GM18505 (cell line): ENCODE measurements at regions not wholly inside any gene's neighbourhood (a gene's known extent, or its start where the extent isn't known, plus 50 kb on each side); places are given as distances from the start of the nearest gene placed in this dataset.

ENCODE experiments used
- ATAC-seq: cut with Tn5 transposase; IDR thresholded peaks from one replicate; pipeline ENCODE4 v1.9.1; 2021; ENCODE audit not compliant: unreplicated experiment
- POLR2A ChIP-seq: IDR thresholded peaks from 4 replicates; pipeline ENCODE4 v1.6.1; 2011; ENCODE audit warnings: borderline replicate concordance; ENCODE audit not compliant: insufficient read depth, insufficient read length; ENCODE audit errors: extremely low read depth

- ATAC-seq: no peak
- no peak for TF ChIP-seq POLR2A
Measured at GRCh38 chr11:90818196-90818745, 595.4 kb upstream of the CHORDC1 start.

GRCh38 chr11:90809581-90809980 lies 586.7 kb upstream of the CHORDC1 start:
- no peak for ATAC-seq
- no peak for TF ChIP-seq POLR2A

GRCh38 chr11:90805172-90805571 lies 582.3 kb upstream of the CHORDC1 start:
- ATAC-seq: no peak

GRCh38 chr11:90803831-90804230 lies 581.0 kb upstream of the CHORDC1 start:
- no peak for TF ChIP-seq POLR2A
- ATAC-seq: no peak

More at GRCh38 chr11:90805172-90805571, 582.3 kb upstream of the CHORDC1 start:
- TF ChIP-seq POLR2A: no peak

- TF ChIP-seq POLR2A: no peak
- ATAC-seq: no peak
Measured at GRCh38 chr11:90803366-90803765, 580.5 kb upstream of the CHORDC1 start.

- no peak for ATAC-seq
- TF ChIP-seq POLR2A: no peak
Measured at GRCh38 chr11:90798769-90799168, 575.9 kb upstream of the CHORDC1 start.

GRCh38 chr11:90795746-90796145 lies 572.9 kb upstream of the CHORDC1 start:
- no peak for ATAC-seq

GRCh38 chr11:90788961-90789360 lies 566.1 kb upstream of the CHORDC1 start:
- TF ChIP-seq POLR2A: no peak
- no peak for ATAC-seq

More at GRCh38 chr11:90795746-90796145, 572.9 kb upstream of the CHORDC1 start:
- TF ChIP-seq POLR2A: no peak

GRCh38 chr11:90784241-90784814 lies 561.5 kb upstream of the CHORDC1 start:
- no peak for TF ChIP-seq POLR2A
- no peak for ATAC-seq

GRCh38 chr11:90783111-90783510 lies 560.3 kb upstream of the CHORDC1 start:
- no peak for TF ChIP-seq POLR2A
- no peak for ATAC-seq

- ATAC-seq: no peak
- TF ChIP-seq POLR2A: no peak
Measured at GRCh38 chr11:90779098-90779497, 556.2 kb upstream of the CHORDC1 start.

GRCh38 chr11:90775567-90776165 lies 552.8 kb upstream of the CHORDC1 start:
- no peak for ATAC-seq

GRCh38 chr11:90774727-90775566 lies 552.1 kb upstream of the CHORDC1 start:
- ATAC-seq: no peak
- no peak for TF ChIP-seq POLR2A

More at GRCh38 chr11:90775567-90776165, 552.8 kb upstream of the CHORDC1 start:
- TF ChIP-seq POLR2A: no peak

GRCh38 chr11:90770007-90770406 lies 547.2 kb upstream of the CHORDC1 start:
- TF ChIP-seq POLR2A: no peak
- ATAC-seq: no peak

- ATAC-seq: no peak
- no peak for TF ChIP-seq POLR2A
Measured at GRCh38 chr11:90766121-90766520, 543.3 kb upstream of the CHORDC1 start.
